ENCODE measurements at regions not wholly inside any gene's neighbourhood (a gene's known extent, or its start where the extent isn't known, plus 50 kb on each side); places are given as distances from the start of the nearest gene placed in this dataset.

- no peak for TF ChIP-seq CTCF (IDR thresholded peaks at IDR 0.05 in 8 of 11, conservative IDR thresholded peaks at IDR 0.05 in 3 of 11)
- TF ChIP-seq POLR2AphosphoS5 (IDR thresholded peaks at IDR 0.05) = no peak
These were observed 280.6 kb downstream of the BTBD3 start for GRCh38 chr20:12198281-12198680.
